ENCODE measurements at regions not wholly inside any gene's neighbourhood (a gene's known extent, or its start where the extent isn't known, plus 50 kb on each side); places are given as distances from the start of the nearest gene placed in this dataset.

DNA sequence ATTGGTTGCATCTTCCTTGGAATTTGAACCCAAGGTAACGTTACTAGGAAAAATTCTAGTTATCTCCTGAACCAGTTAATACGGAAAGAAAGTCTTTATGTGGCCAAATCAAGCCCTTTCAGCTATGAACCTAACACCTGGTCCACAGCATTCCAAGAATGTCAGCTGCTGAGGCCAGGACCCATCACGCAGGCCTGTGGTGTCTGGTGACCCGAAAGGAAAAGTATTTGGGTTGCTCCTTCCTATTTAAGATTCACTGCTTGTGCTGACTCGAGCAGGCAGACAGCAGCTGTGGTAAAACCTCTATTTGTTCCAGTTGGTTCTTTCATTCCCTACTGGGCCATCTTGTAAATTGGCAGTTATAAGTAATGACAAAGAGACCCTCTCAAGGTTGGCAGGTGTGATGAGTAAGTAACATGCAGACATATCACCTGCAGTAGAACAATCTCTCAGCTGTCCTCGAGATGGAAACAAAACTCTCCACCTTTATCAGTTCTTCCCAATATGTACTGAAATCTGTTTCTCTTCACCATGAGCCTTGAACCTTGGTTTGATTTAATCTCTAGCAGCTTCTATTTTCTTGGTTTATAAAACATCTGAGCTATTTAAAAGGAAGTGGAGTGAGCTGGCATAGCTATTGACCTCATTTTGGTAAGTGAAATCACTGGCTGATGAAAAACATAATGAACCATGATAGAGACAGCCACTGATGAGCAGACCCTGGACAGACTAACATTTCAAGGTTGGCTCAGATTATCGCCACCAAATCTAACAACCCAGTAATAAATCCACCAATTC is 182.1 kb upstream of the SMIM31 start:
- DNase-seq (ENCODE audit: extremely low read depth, low read depth), result no peak
- TF ChIP-seq CTCF (IDR thresholded peaks at IDR 0.05; ENCODE audit: low read depth, low read length, missing control alignments), result no peak
- no peak overlapping the region for H3K4me3 ChIP-seq (replicated peaks; ENCODE audit: low read depth, low read length)

- TF ChIP-seq CTCF (IDR thresholded peaks at IDR 0.05; ENCODE audit: low read depth, low read length, missing control alignments), result no peak
- no peak for DNase-seq (ENCODE audit: extremely low read depth, low read depth)
These were observed 181.1 kb upstream of the SMIM31 start for GRCh38 chr4:164572877-164573279.

DNA sequence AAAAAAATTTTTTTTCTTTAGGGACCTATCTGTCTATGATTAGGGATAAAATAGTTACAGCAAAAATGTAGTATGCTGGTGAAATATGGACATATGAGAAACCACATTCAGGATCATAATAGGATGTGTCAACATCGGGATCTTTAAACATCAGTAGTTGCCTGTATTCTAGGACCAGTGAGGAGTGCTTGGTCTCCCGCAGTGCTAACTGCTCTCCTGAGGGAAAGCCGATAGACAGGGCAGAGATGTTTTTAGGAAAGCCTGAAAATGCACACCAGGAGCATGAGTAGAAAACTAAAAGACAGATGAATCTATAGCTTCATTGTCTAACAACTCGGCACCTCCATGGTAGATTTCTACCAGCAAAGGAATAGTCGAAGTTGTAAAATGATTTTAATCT is 178.1 kb upstream of the SMIM31 start:
- H3K4me3 ChIP-seq (replicated peaks; ENCODE audit: low read depth, low read length), result no peak overlapping the region
- no peak for TF ChIP-seq CTCF (IDR thresholded peaks at IDR 0.05; ENCODE audit: low read depth, low read length, missing control alignments)

More at GRCh38 chr4:164572877-164573279, 181.1 kb upstream of the SMIM31 start:
- no peak overlapping the region for H3K4me3 ChIP-seq (replicated peaks; ENCODE audit: low read depth, low read length)

DNA sequence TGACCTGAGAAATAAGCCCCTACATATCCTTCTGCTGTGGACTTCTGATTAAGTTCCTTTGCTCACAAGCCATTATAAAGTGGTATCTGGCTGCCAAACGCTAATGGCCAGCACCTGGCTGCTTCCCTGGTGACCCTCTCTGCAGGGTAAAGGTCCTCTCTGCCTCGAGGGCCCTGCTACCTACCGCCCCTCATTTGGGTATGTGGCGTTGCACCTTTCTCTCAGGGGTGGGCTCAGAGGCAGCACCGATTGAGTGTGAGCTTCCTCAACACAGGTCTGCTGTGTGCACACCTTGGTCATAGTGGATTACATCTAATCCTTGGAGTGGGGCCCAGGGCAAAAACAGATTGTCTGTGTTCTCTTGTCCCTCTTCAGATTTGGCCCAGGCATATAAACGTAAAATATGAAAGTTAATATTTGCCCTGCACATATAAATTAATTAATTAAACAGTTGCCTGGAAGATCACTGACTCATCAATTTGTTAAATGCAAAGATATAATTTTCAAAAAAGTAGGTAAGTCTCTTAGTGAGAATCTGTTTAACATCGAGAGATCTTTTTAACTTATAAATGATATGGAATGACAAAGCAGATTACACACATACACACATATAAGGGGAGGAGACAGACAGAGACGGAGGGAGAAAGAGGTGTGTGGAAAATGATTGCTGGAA is 174.5 kb upstream of the SMIM31 start:
- no peak overlapping the region for H3K4me3 ChIP-seq (replicated peaks; ENCODE audit: low read depth, low read length)
- DNase-seq (ENCODE audit: extremely low read depth, low read depth), result no peak
- no peak for TF ChIP-seq CTCF (IDR thresholded peaks at IDR 0.05; ENCODE audit: low read depth, low read length, missing control alignments)

More for the DNA sequence above, 178.1 kb upstream of the SMIM31 start:
- no peak for DNase-seq (ENCODE audit: extremely low read depth, low read depth)

GRCh38 chr4:164591666-164592065 is 162.3 kb upstream of the SMIM31 start:
- H3K4me3 ChIP-seq (replicated peaks; ENCODE audit: low read depth, low read length), result no peak overlapping the region
- no peak for DNase-seq (ENCODE audit: extremely low read depth, low read depth)
- TF ChIP-seq CTCF (IDR thresholded peaks at IDR 0.05; ENCODE audit: low read depth, low read length, missing control alignments), result no peak

DNA sequence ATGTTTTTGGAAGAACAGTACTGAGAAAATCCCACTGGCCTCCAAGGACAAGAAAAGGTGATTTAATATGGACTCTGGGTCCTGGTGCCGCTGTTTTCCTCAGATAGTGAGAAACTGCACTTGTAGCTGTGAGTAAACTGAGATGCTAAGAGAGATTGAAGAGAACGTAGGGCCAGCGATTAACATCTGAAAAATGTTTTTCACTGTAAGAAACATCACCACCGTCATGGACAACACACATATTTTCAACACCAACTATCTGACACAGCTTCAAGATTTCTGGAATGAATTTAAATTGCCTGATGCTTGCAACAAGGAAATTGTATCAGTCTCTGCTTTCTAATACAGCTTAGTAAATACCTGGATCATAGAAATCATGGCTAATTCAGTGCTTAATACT is 158.2 kb upstream of the SMIM31 start:
- no peak for TF ChIP-seq CTCF (IDR thresholded peaks at IDR 0.05; ENCODE audit: low read depth, low read length, missing control alignments)
- H3K4me3 ChIP-seq (replicated peaks; ENCODE audit: low read depth, low read length), result no peak overlapping the region
- DNase-seq (ENCODE audit: extremely low read depth, low read depth), result no peak
